HepG2 (cell line): ENCODE measurements at regions not wholly inside any gene's neighbourhood (a gene's known extent, or its start where the extent isn't known, plus 50 kb on each side); places are given as distances from the start of the nearest gene placed in this dataset.
"Not testable (repeated sequence)": the region's sequence is repeated elsewhere in the genome, so short reads cannot be mapped to it uniquely, and the experiment has no call there.

ENCODE experiments used
- ATAC-seq: fragments of 200-7000 bp; cut with Tn5 transposase; 3 replicates; pipeline ENCODE4 v1.9.1; 2020; ENCODE audit warnings: mild to moderate bottlenecking, moderate library complexity
- BruUV-seq: library from RNA; stranded (reverse); fragments of 400-500 nt; replicated peaks from 2 replicates; lab custom pipeline; 2021; lab: Mats Ljungman, UMichigan
- CTCF ChIA-PET: fragments of 300-600 bp; formaldehyde crosslinking; extraction: SDS; loops from one replicate; lab custom pipeline; 2021; ENCODE audit warnings: low total read pairs, inconsistent platforms, low intra/inter-chr PET ratio; lab: Yijun Ruan, JAX
- POLR2A ChIA-PET: fragments of 350-600 bp; sonication (Branson Sonifier 250); formaldehyde crosslinking; loops from one replicate; lab custom pipeline; 2020; ENCODE audit warnings: antibody characterized with exemption, inconsistent platforms; lab: Yijun Ruan, JAX
- DNase-seq: peaks from one replicate; pipeline ENCODE4 v3.0.0-alpha.2; 2015; ENCODE audit warnings: low spot score
- FAIRE-seq: peaks from 3 replicates; lab custom pipeline; 2011; peaks lifted over from hg19 to GRCh38; lab: Jason Lieb, UNC
- H2AFZ ChIP-seq: one replicate; pipeline ENCODE4 v1.6.1; 2011; ENCODE audit warnings: low read length, inconsistent platforms
- H3K27ac ChIP-seq: fragments of 300-600 bp; 3 replicates; pipeline ENCODE4 v1.8.0; 2011; ENCODE audit warnings: mixed run types, mild to moderate bottlenecking, mixed read lengths, low read length, inconsistent platforms; ENCODE audit not compliant: insufficient read depth; ENCODE audit errors: extremely low read length
- H3K27me3 ChIP-seq, 2 experiments: fragments of 200-600 bp in 1 of 2; 2 replicates in 1 of 2; 3 replicates in 1 of 2; pipeline versions ENCODE4 v1.6.0 to v1.8.0; 2011; ENCODE audit warnings: low read length in 2 of 2, mild to moderate bottlenecking in 2 of 2, moderate library complexity in 2 of 2, inconsistent platforms in 1 of 2; ENCODE audit not compliant: insufficient read depth in 2 of 2, control insufficient read depth in 1 of 2
- H3K36me3 ChIP-seq, 2 experiments: fragments of 200-600 bp in 1 of 2; replicated peaks in 1 of 2; 2 replicates in 1 of 2; 3 replicates in 1 of 2; pipeline versions ENCODE4 v1.5.1 to v1.8.0; 2011; ENCODE audit warnings: low read length in 2 of 2, inconsistent platforms in 1 of 2; ENCODE audit not compliant: insufficient read depth in 2 of 2, control insufficient read depth in 1 of 2
- H3K4me1 ChIP-seq: 2 replicates; pipeline ENCODE4 v1.5.1; 2012; ENCODE audit warnings: low read length, inconsistent platforms; ENCODE audit not compliant: insufficient read depth
- H3K4me2 ChIP-seq: 2 replicates; pipeline ENCODE4 v1.6.0; 2011; ENCODE audit warnings: low read depth, low read length, inconsistent platforms
- H3K4me3 ChIP-seq, 3 experiments: fragments of 200-600 bp in 1 of 3; sonication (generic), shearing (Covaris generic) in 1 of 3; replicated peaks in 1 of 3; 2 replicates each; pipeline ENCODE4 v1.5.1; 2011 to 2016; ENCODE audit warnings: low read length in 3 of 3, inconsistent platforms in 2 of 3, low read depth in 2 of 3, mild to moderate bottlenecking in 2 of 3, control low read depth in 1 of 3, mixed read lengths in 1 of 3; ENCODE audit not compliant: insufficient read depth in 1 of 3
- H3K79me2 ChIP-seq: one replicate; pipeline ENCODE4 v1.6.1; 2011; ENCODE audit warnings: low read length, inconsistent platforms; ENCODE audit not compliant: insufficient read depth
- H3K9ac ChIP-seq: 2 replicates; pipeline ENCODE4 v1.6.0; 2011; ENCODE audit warnings: mild to moderate bottlenecking, low read depth, low read length, inconsistent platforms; ENCODE audit not compliant: insufficient read depth
- H3K9me3 ChIP-seq: 2 replicates; pipeline ENCODE4 v1.5.1; 2012; ENCODE audit warnings: mild to moderate bottlenecking, low read length
- H4K20me1 ChIP-seq: 2 replicates; pipeline ENCODE4 v1.6.0; 2011; ENCODE audit warnings: inconsistent platforms, mild to moderate bottlenecking, low read length, moderate library complexity; ENCODE audit not compliant: insufficient read depth
- CENPBD1 ChIP-seq: sonication (generic); formaldehyde crosslinking; IDR thresholded peaks from 2 replicates; pipeline ENCODE4 v1.8.0; 2022; ENCODE audit warnings: missing genetic modification reagents, low read depth, mild to moderate bottlenecking, borderline replicate concordance
- TAF15 ChIP-seq: fragments of 200-400 bp; formaldehyde crosslinking; IDR thresholded peaks from one replicate; pipeline ENCODE4 v1.6.1; 2018; ENCODE audit warnings: mild to moderate bottlenecking, low read depth, low read length; ENCODE audit not compliant: poor library complexity, severe bottlenecking
- U2AF1 ChIP-seq: fragments of 200-400 bp; formaldehyde crosslinking; optimal IDR thresholded peaks from 2 replicates; pipeline ENCODE3; 2017; ENCODE audit warnings: mild to moderate bottlenecking, low read depth, low read length
- XRCC5 ChIP-seq: fragments of 200-400 bp; formaldehyde crosslinking; optimal IDR thresholded peaks from 2 replicates; pipeline ENCODE3; 2017; ENCODE audit warnings: mild to moderate bottlenecking, low read length
- ZNF12 ChIP-seq: sonication (generic); formaldehyde crosslinking; IDR thresholded peaks from 2 replicates; pipeline ENCODE4 v1.5.0; 2020; ENCODE audit warnings: missing genetic modification reagents
- WGBS: methylation state at CpG from one replicate; pipeline ENCODE4 v1.1.6; 2017; ENCODE audit warnings: low lambda C conversion rate; 5-methylcytosine and 5-hydroxymethylcytosine counted together
- in situ Hi-C: cut with HindIII; loops from 2 replicates; pipeline ENCODE4 v1.10.0; 2017; ENCODE audit warnings: low pct_unique_long_range_greater_than_20kb; ENCODE audit not compliant: extremely low pct_ligation_motif_present
- intact Hi-C: fragments of 100-400 bp; cut with micrococcal nuclease; formaldehyde crosslinking; loops from one replicate; pipeline ENCODE4 v1.10.0; 2022; ENCODE audit not compliant: unreplicated experiment
- TF ChIP-seq, protein P1 (sequence below): IDR thresholded peaks from 2 replicates; pipeline ENCODE4 v1.6.1; 2018; ENCODE audit warnings: missing genetic modification reagents, mild to moderate bottlenecking, missing compliant biosample characterization
- TF ChIP-seq, protein P2 (sequence below): IDR thresholded peaks from 2 replicates; pipeline ENCODE4 v1.6.1; 2016; ENCODE audit warnings: mild to moderate bottlenecking, missing biosample characterization, missing genetic modification reagents
- TF ChIP-seq, protein P3 (sequence below): IDR thresholded peaks from 2 replicates; pipeline ENCODE4 v1.6.1; 2016; ENCODE audit warnings: mild to moderate bottlenecking

DNA sequence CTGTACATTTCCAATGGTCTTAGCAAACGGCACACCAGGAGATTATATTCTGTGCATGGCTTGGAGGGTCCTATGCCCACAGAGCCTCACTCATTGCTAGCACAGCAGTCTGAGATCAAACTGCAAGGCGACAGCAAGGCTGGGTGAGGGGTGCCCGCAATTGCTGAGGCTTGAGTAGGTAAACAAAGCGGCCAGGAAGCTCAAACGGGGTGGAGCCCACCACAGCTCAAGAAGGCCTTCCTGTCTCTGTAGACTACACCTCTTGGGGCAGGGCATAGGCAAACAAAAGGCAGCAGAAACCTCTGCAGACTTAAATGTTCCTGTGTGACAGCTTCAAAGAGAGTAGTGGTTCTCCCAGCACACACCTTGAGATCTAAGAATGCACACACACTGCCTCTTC, 91.3 kb downstream of the OR4A5 start:
- FAIRE-seq, H3K27me3 ChIP-seq, H4K20me1 ChIP-seq, intact Hi-C loops, H2AFZ ChIP-seq, H3K27ac ChIP-seq, H3K4me1 ChIP-seq, DNase-seq, POLR2A ChIA-PET, BruUV-seq, H3K9ac ChIP-seq, H3K36me3 ChIP-seq, H3K79me2 ChIP-seq, ATAC-seq, H3K4me2 ChIP-seq, CTCF ChIA-PET, H3K4me3 ChIP-seq, in situ Hi-C loops: not testable (repeated sequence)
- 0% methylated on average over 1 of the region's 5 CpGs for WGBS
- H3K9me3 ChIP-seq: peaks cover 96% of the 10 kb centered on the region

DNA sequence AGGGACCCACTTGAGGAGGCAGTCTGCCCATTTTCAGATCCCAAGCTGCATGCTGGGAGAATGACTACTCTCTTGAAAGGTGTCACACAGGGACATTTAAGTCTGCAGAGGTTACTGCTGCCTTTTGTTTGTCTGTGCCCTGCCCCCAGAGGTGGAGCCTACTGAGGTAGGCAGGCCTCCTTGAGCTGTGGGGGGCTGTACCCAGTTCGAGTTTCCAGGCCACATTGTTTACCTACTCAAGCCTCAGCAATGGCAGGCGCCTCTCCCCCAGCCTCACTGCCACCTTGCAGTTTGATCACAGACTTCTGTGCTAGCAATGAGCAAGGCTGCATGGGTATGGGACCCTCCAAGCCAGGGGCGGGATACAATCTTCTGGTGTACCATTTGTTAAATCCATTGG, 126.0 kb downstream of the OR4A5 start:
- peaks cover 87% of the 10 kb centered on the region for H3K9me3 ChIP-seq

GRCh38 chr11:54855047-54855446, 148.4 kb downstream of the OR4A5 start:
- WGBS: 17% methylated on average over 3 of the region's 3 CpGs
- H3K79me2 ChIP-seq, H3K36me3 ChIP-seq, in situ Hi-C loops, H3K27me3 ChIP-seq, H2AFZ ChIP-seq, DNase-seq, FAIRE-seq, H3K4me3 ChIP-seq, H3K4me2 ChIP-seq, CTCF ChIA-PET, H4K20me1 ChIP-seq, ATAC-seq, H3K27ac ChIP-seq, H3K4me1 ChIP-seq, H3K9ac ChIP-seq, POLR2A ChIA-PET, BruUV-seq: not testable (repeated sequence)
- peaks cover 94% of the 10 kb centered on the region for H3K9me3 ChIP-seq
- intact Hi-C loops: loop anchor here (5.0 kb wide), 1 partner anchor 242 kb away; no protein-coding TSS in a partner anchor

More for the DNA sequence above, 126.0 kb downstream of the OR4A5 start:
- Histone ChIP-seq H3K79me2 (no peaks in the 10 kb centered on the region), H3K4me3 (no peak overlapping the region), H3K27me3 (no peaks in the 10 kb centered on the region), H2AFZ (no peak overlapping the region), H3K4me1 (no peaks in the 10 kb centered on the region), H4K20me1 (no peaks in the 10 kb centered on the region), H3K4me2 (no peak overlapping the region), H3K9ac (no peak overlapping the region), H3K36me3 (no peaks in the 10 kb centered on the region), H3K27ac (no peak overlapping the region)
- 7% methylated on average over 2 of the region's 3 CpGs for WGBS
- BruUV-seq: no TSS peak
- intact Hi-C loops: no loop called here
- ATAC-seq (no peak), DNase-seq (no peak), FAIRE-seq (no peak)
- CTCF ChIA-PET: no interaction called here
- no peak for TF ChIP-seq TAF15
- TF ChIP-seq ZNF12 (CRISPR knock-in tag): no peak
- TF ChIP-seq, protein P1, sequence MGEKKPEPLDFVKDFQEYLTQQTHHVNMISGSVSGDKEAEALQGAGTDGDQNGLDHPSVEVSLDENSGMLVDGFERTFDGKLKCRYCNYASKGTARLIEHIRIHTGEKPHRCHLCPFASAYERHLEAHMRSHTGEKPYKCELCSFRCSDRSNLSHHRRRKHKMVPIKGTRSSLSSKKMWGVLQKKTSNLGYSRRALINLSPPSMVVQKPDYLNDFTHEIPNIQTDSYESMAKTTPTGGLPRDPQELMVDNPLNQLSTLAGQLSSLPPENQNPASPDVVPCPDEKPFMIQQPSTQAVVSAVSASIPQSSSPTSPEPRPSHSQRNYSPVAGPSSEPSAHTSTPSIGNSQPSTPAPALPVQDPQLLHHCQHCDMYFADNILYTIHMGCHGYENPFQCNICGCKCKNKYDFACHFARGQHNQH: no peak
- no peak for TF ChIP-seq XRCC5
- TF ChIP-seq, protein P2, sequence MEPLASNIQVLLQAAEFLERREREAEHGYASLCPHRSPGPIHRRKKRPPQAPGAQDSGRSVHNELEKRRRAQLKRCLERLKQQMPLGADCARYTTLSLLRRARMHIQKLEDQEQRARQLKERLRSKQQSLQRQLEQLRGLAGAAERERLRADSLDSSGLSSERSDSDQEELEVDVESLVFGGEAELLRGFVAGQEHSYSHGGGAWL (CRISPR knock-in tag): no peak
- TF ChIP-seq CENPBD1 (CRISPR knock-in tag): no peak
- no peak for TF ChIP-seq U2AF1
- TF ChIP-seq, protein P3, sequence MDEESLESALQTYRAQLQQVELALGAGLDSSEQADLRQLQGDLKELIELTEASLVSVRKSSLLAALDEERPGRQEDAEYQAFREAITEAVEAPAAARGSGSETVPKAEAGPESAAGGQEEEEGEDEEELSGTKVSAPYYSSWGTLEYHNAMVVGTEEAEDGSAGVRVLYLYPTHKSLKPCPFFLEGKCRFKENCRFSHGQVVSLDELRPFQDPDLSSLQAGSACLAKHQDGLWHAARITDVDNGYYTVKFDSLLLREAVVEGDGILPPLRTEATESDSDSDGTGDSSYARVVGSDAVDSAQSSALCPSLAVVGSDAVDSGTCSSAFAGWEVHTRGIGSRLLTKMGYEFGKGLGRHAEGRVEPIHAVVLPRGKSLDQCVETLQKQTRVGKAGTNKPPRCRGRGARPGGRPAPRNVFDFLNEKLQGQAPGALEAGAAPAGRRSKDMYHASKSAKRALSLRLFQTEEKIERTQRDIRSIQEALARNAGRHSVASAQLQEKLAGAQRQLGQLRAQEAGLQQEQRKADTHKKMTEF (CRISPR knock-in tag): no peak
- in situ Hi-C loops: no loop called here
- POLR2A ChIA-PET: no interaction called here
